ENCODE measurements at regions not wholly inside any gene's neighbourhood (a gene's known extent, or its start where the extent isn't known, plus 50 kb on each side); places are given as distances from the start of the nearest gene placed in this dataset.

DNA sequence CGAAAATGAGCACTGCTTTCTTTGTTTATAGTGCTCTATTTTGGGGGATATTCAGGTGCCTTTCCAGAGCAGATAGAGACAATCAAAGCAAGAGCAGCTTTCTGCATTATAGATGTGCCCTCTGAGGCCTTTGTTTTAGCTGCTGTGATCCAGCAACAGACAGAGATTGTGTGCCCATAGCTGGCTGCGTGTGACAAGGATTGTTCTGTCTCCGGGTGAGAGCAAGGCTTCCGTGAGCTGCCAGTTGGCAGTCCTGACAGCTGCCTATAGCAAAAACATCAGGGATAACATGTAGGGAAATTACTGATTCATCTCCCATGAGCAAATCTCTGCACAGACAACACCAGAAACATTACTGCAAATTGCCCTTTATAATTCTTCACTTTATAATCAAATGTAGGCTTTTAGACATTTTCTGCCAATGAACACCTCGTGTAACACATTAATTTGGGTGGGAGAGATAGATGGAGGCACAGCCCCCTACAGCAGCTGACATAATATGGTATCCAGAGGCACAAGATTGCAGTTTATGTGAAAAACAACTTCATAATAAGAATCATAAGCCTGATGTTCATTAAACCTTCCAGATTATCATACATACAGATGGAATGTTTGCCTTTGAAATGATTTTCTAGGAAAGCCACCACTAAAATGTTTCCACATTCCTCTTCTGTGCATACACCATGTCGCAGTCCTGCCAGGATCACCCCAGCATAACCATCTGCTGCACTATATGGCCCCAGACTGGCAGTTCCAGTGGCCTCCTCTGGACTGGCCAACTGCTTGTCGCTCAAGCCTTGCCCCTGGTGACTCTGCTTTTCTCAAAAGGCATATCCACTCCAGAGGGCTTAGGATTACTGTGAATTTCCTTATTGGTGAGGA lies 131.2 kb downstream of the TRIB2 start:
- no peak overlapping the region for H4K91ac ChIP-seq (ENCODE audit: insufficient read length, low read depth, low read length)
- H2AFZ ChIP-seq (ENCODE audit: low read length) = no peak overlapping the region
- H4K20me1 ChIP-seq (ENCODE audit: control insufficient read depth, insufficient read depth, insufficient read length) = no peaks in the 10 kb centered on the region
- H3K14ac ChIP-seq (ENCODE audit: insufficient read depth, low read length) = no peak overlapping the region
- Mint-ChIP-seq H3K27me3 (ENCODE audit: low read depth) (no peaks in the 10 kb centered on the region), H3K4me1 (0 out of 4 replicates have a peak, but pooled peaks cover 0 to 1% of the 10 kb centered on the region in 2 experiments), H3K36me3 (ENCODE audit: insufficient read depth in 1 of 3, low read depth in 3 of 3) (no peaks in the 10 kb centered on the region), H3K9me3 (no peaks in the 10 kb centered on the region; a peak in 1 of 5 replicates), H3K4me3 (no peak overlapping the region), H3K27ac (no peak overlapping the region)
- no peak overlapping the region for H3K23ac ChIP-seq (ENCODE audit: insufficient read length, low read depth, low read length)
- no CpG with 5 or more reads among the region's 7 CpGs for WGBS (ENCODE audit: extremely low coverage, insufficient read length, low lambda C conversion rate)
- H3K27ac ChIP-seq (ENCODE audit: insufficient read length, low read depth, low read length) = no peak overlapping the region
- H2BK12ac ChIP-seq (ENCODE audit: insufficient read length, low read depth, low read length) = no peak overlapping the region
- H4K5ac ChIP-seq (ENCODE audit: insufficient read length, low read depth, low read length) = no peak overlapping the region
- H3K79me2 ChIP-seq (ENCODE audit: insufficient read depth, low read length) = no peaks in the 10 kb centered on the region
- no peak overlapping the region for H2BK20ac ChIP-seq (ENCODE audit: low read depth, low read length, poor library complexity, severe bottlenecking)
- H3K18ac ChIP-seq (ENCODE audit: insufficient read length, low read depth, low read length) = no peak overlapping the region
- H3K4ac ChIP-seq (ENCODE audit: low read depth, low read length) = no peak overlapping the region
- H3K4me1 ChIP-seq (ENCODE audit: insufficient read depth, low read length) = no peaks in the 10 kb centered on the region
- no peaks in the 10 kb centered on the region for H3K9me3 ChIP-seq (ENCODE audit: control insufficient read depth, low read depth, low read length)
- no peaks in the 10 kb centered on the region for H3K27me3 ChIP-seq (ENCODE audit: insufficient read depth, low read length)
- TF ChIP-seq, protein P1, sequence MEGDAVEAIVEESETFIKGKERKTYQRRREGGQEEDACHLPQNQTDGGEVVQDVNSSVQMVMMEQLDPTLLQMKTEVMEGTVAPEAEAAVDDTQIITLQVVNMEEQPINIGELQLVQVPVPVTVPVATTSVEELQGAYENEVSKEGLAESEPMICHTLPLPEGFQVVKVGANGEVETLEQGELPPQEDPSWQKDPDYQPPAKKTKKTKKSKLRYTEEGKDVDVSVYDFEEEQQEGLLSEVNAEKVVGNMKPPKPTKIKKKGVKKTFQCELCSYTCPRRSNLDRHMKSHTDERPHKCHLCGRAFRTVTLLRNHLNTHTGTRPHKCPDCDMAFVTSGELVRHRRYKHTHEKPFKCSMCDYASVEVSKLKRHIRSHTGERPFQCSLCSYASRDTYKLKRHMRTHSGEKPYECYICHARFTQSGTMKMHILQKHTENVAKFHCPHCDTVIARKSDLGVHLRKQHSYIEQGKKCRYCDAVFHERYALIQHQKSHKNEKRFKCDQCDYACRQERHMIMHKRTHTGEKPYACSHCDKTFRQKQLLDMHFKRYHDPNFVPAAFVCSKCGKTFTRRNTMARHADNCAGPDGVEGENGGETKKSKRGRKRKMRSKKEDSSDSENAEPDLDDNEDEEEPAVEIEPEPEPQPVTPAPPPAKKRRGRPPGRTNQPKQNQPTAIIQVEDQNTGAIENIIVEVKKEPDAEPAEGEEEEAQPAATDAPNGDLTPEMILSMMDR (conservative IDR thresholded peaks at IDR 0.05) = no peak
- no peak overlapping the region for H3K56ac ChIP-seq (ENCODE audit: insufficient read length, low read depth, low read length)
- no peak overlapping the region for H3K9ac ChIP-seq (ENCODE audit: extremely low read depth, insufficient read length, low read length)
- H3K23me2 ChIP-seq (ENCODE audit: insufficient read length, low read depth, low read length, poor library complexity, severe bottlenecking) = no peaks in the 10 kb centered on the region
- H2AK5ac ChIP-seq (ENCODE audit: insufficient read length, low read length) = no peak overlapping the region
- H3K79me1 ChIP-seq (ENCODE audit: insufficient read depth, low read depth, low read length, poor library complexity, severe bottlenecking) = no peaks in the 10 kb centered on the region
- no peak overlapping the region for H3T11ph ChIP-seq (ENCODE audit: low read length)
- H3K4me2 ChIP-seq (ENCODE audit: insufficient read depth, insufficient read length, low read length) = no peak overlapping the region
- no peak overlapping the region for H2BK5ac ChIP-seq (ENCODE audit: insufficient read length, low read length)
- H4K8ac ChIP-seq (replicated peaks; ENCODE audit: insufficient read length, low read depth, low read length) = no peak overlapping the region
- DNase-seq = no peak
- H2BK15ac ChIP-seq (ENCODE audit: low read depth, low read length) = no peak overlapping the region
- H2BK120ac ChIP-seq (ENCODE audit: low read depth, low read length, poor library complexity, severe bottlenecking) = no peak overlapping the region
